Left ventricle myocardium inferior (tissue), 1 donor: ENCODE measurements at regions not wholly inside any gene's neighbourhood (a gene's known extent, or its start where the extent isn't known, plus 50 kb on each side); places are given as distances from the start of the nearest gene placed in this dataset.

ENCODE experiments used
- DNase-seq: peaks from one replicate; pipeline ENCODE4 v3.0.0-alpha.2; 2020
- H3K27ac ChIP-seq: fragments of 200-600 bp; replicated peaks from 2 replicates; pipeline ENCODE4 v1.8.0; 2021
- H3K27me3 ChIP-seq: fragments of 200-600 bp; 2 replicates; pipeline ENCODE4 v1.8.0; 2021; ENCODE audit warnings: low read depth
- H3K36me3 ChIP-seq: fragments of 200-600 bp; 2 replicates; pipeline ENCODE4 v1.8.0; 2021
- H3K4me1 ChIP-seq: fragments of 200-600 bp; 2 replicates; pipeline ENCODE4 v1.8.0; 2021
- H3K4me3 ChIP-seq: fragments of 200-600 bp; 2 replicates; pipeline ENCODE4 v1.8.0; 2021; ENCODE audit warnings: mild to moderate bottlenecking, moderate library complexity
- H3K9me3 ChIP-seq: fragments of 200-600 bp; replicated peaks from 2 replicates; pipeline ENCODE4 v1.8.0; 2021
- CTCF ChIP-seq: fragments of 200-600 bp; IDR thresholded peaks from 2 replicates; pipeline ENCODE4 v1.8.0; 2021; ENCODE audit warnings: antibody characterized with exemption, mild to moderate bottlenecking, borderline replicate concordance
- intact Hi-C: fragments of 100-400 bp; cut with micrococcal nuclease; formaldehyde crosslinking; loops from one replicate; pipeline ENCODE4 v1.11.0; 2022
- donor health status: DM: no; HTN: yes; CAD: no; lungs with severe emphysema.

- peaks cover 13% of the 10 kb centered on the region for H3K27me3 ChIP-seq
- TF ChIP-seq CTCF, result no peak
Observed at GRCh38 chr10:9228771-9229170, 1174.3 kb downstream of the GATA3 start.

GRCh38 chr10:9229702-9230244 lies 1175.3 kb downstream of the GATA3 start:
- DNase-seq, result no peak
- H3K36me3 ChIP-seq, result no peaks in the 10 kb centered on the region
- H3K4me3 ChIP-seq, result no peak overlapping the region
- intact Hi-C loops, result no loop called here
- no peak for TF ChIP-seq CTCF
- H3K27ac ChIP-seq, result no peak overlapping the region
- peaks cover 13% of the 10 kb centered on the region for H3K27me3 ChIP-seq
- no peaks in the 10 kb centered on the region for H3K9me3 ChIP-seq
- no peaks in the 10 kb centered on the region for H3K4me1 ChIP-seq

More at GRCh38 chr10:9228771-9229170, 1174.3 kb downstream of the GATA3 start:
- intact Hi-C loops, result no loop called here
- H3K27ac ChIP-seq, result no peak overlapping the region
- no peaks in the 10 kb centered on the region for H3K36me3 ChIP-seq
- no peak for DNase-seq
- no peaks in the 10 kb centered on the region for H3K9me3 ChIP-seq
- H3K4me3 ChIP-seq, result no peak overlapping the region
- H3K4me1 ChIP-seq, result no peaks in the 10 kb centered on the region

- Histone ChIP-seq H3K27me3 (peaks cover 19% of the 10 kb centered on the region), H3K4me1 (no peaks in the 10 kb centered on the region), H3K9me3 (no peaks in the 10 kb centered on the region), H3K36me3 (no peaks in the 10 kb centered on the region), H3K4me3 (no peak overlapping the region), H3K27ac (no peak overlapping the region)
- DNase-seq, result no peak
- intact Hi-C loops, result no loop called here
- no peak for TF ChIP-seq CTCF
Observed at GRCh38 chr10:9230625-9231024, 1176.1 kb downstream of the GATA3 start.

GRCh38 chr10:9234191-9234590 lies 1179.7 kb downstream of the GATA3 start:
- no peak overlapping the region for H3K4me3 ChIP-seq
- no peak for DNase-seq
- no peaks in the 10 kb centered on the region for H3K4me1 ChIP-seq
- H3K36me3 ChIP-seq, result no peaks in the 10 kb centered on the region
- no peak overlapping the region for H3K27ac ChIP-seq
- H3K9me3 ChIP-seq, result no peaks in the 10 kb centered on the region
- no peak for TF ChIP-seq CTCF
- intact Hi-C loops, result no loop called here
- peaks cover 35% of the 10 kb centered on the region for H3K27me3 ChIP-seq

- intact Hi-C loops, result no loop called here
- no peak for TF ChIP-seq CTCF
- no peak for DNase-seq
Observed at GRCh38 chr10:9238041-9238440, 1183.6 kb downstream of the GATA3 start.

More at GRCh38 chr10:9238041-9238440, 1183.6 kb downstream of the GATA3 start:
- Histone ChIP-seq H3K36me3 (no peaks in the 10 kb centered on the region), H3K4me1 (no peaks in the 10 kb centered on the region), H3K27ac (no peak overlapping the region), H3K27me3 (peaks cover 40% of the 10 kb centered on the region), H3K9me3 (no peaks in the 10 kb centered on the region), H3K4me3 (no peak overlapping the region)
